Stomach smooth muscle (tissue), 2 donors: ENCODE measurements at regions not wholly inside any gene's neighbourhood (a gene's known extent, or its start where the extent isn't known, plus 50 kb on each side); places are given as distances from the start of the nearest gene placed in this dataset.

Experiments used
- H3K27ac ChIP-seq: one replicate; pipeline ENCODE4 v1.7.0; 2013; ENCODE audit warnings: mild to moderate bottlenecking, low read length, inconsistent platforms
- H3K27me3 ChIP-seq, 2 donors: one replicate each; pipeline ENCODE4 v1.7.0; 2013; ENCODE audit warnings: low read length in 2 of 2; ENCODE audit not compliant: insufficient read depth in 2 of 2, control insufficient read depth in 1 of 2
- H3K36me3 ChIP-seq, 2 donors: one replicate each; pipeline ENCODE4 v1.7.0; 2013; ENCODE audit warnings: low read length in 2 of 2; ENCODE audit not compliant: control insufficient read depth in 2 of 2, insufficient read depth in 2 of 2
- H3K4me1 ChIP-seq: one replicate; pipeline ENCODE4 v1.7.0; 2013; ENCODE audit warnings: low read length; ENCODE audit not compliant: control insufficient read depth, insufficient read depth
- H3K4me3 ChIP-seq, 2 donors: one replicate each; pipeline ENCODE4 v1.7.0; 2013; ENCODE audit warnings: low read length in 2 of 2
- H3K9ac ChIP-seq, 2 donors: one replicate each; pipeline ENCODE4 v1.7.0; 2013; ENCODE audit warnings: low read length in 2 of 2, mild to moderate bottlenecking in 1 of 2
- H3K9me3 ChIP-seq, 2 donors: one replicate each; pipeline ENCODE4 v1.7.0; 2013; ENCODE audit warnings: low read length in 2 of 2; ENCODE audit not compliant: control insufficient read depth in 2 of 2
- donor health status: healthy.
- donor health status: Pancreatic carcinoma.

- Histone ChIP-seq H3K4me1 (no peaks in the 10 kb centered on the region), H3K36me3 (no peaks in the 10 kb centered on the region), H3K9ac (no peak overlapping the region), H3K27ac (no peak overlapping the region), H3K27me3 (no peaks in the 10 kb centered on the region), H3K4me3 (no peak overlapping the region), H3K9me3 (no peaks in the 10 kb centered on the region)
Observed at GRCh38 chr7:10128748-10129147, 844.9 kb upstream of the PHF14 start.

DNA sequence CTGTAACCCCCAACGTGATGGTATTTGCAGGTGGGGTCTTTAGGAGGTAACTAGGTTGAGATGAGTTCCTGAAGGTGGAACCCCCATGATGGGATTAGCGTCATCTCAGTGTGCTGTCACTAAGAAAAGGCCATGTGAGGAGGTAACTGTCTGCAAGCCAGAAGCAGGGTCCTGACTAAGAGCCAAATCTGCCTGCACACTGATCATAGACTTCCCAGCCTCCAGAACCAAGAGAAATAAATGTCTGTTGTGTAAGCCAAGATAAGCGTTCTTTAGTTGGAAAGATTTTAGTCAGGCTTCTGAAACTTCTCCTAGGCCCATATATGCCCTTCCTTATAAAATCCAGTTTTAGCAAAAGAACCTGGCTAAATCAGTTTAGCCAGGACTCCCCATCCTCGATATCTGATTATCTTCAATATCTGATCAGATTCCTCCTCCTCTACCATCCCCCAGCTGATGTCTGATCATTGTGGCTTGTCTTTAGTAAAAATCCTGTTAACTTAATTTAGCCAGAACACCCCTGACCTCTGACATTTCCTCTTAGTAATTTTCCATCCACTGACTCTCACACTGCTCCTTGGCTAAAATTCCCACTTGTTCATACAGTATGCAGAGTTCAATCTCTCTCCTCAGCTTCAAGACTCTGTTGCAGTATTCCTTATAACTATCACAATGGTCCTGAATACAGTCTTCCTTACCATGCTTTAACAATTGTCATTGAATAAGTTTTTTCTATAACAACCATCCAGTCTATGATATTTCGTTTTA lies 835.4 kb upstream of the PHF14 start:
- no peaks in the 10 kb centered on the region for H3K9me3 ChIP-seq
- no peaks in the 10 kb centered on the region for H3K27me3 ChIP-seq
- no peaks in the 10 kb centered on the region for H3K4me1 ChIP-seq
- no peak overlapping the region for H3K27ac ChIP-seq
- H3K9ac ChIP-seq: no peak overlapping the region
- no peak overlapping the region for H3K4me3 ChIP-seq
- H3K36me3 ChIP-seq: no peaks in the 10 kb centered on the region

GRCh38 chr7:10146271-10146670 lies 827.4 kb upstream of the PHF14 start:
- Histone ChIP-seq H3K27me3 (no peaks in the 10 kb centered on the region), H3K4me1 (no peaks in the 10 kb centered on the region), H3K9ac (no peak overlapping the region), H3K9me3 (no peaks in the 10 kb centered on the region), H3K36me3 (no peaks in the 10 kb centered on the region), H3K27ac (no peak overlapping the region), H3K4me3 (no peak overlapping the region)

- Histone ChIP-seq H3K4me1 (no peaks in the 10 kb centered on the region), H3K4me3 (no peak overlapping the region), H3K9ac (no peak overlapping the region), H3K27ac (no peak overlapping the region), H3K27me3 (no peaks in the 10 kb centered on the region), H3K36me3 (no peaks in the 10 kb centered on the region), H3K9me3 (no peaks in the 10 kb centered on the region)
Observed at GRCh38 chr7:10156972-10157371, 816.7 kb upstream of the PHF14 start.

- H3K27ac ChIP-seq: no peak overlapping the region
- H3K4me1 ChIP-seq: no peaks in the 10 kb centered on the region
- H3K36me3 ChIP-seq: no peaks in the 10 kb centered on the region
- no peak overlapping the region for H3K9ac ChIP-seq
- no peaks in the 10 kb centered on the region for H3K9me3 ChIP-seq
- no peaks in the 10 kb centered on the region for H3K27me3 ChIP-seq
- H3K4me3 ChIP-seq: no peak overlapping the region
Observed at GRCh38 chr7:10181996-10182395, 791.7 kb upstream of the PHF14 start.

GRCh38 chr7:10192074-10192473 lies 781.6 kb upstream of the PHF14 start:
- H3K27ac ChIP-seq: no peak overlapping the region
- H3K36me3 ChIP-seq: no peaks in the 10 kb centered on the region
- H3K4me3 ChIP-seq: no peak overlapping the region
- H3K9ac ChIP-seq: no peak overlapping the region
- H3K27me3 ChIP-seq: no peaks in the 10 kb centered on the region
- H3K4me1 ChIP-seq: no peaks in the 10 kb centered on the region
- H3K9me3 ChIP-seq: no peaks in the 10 kb centered on the region

DNA sequence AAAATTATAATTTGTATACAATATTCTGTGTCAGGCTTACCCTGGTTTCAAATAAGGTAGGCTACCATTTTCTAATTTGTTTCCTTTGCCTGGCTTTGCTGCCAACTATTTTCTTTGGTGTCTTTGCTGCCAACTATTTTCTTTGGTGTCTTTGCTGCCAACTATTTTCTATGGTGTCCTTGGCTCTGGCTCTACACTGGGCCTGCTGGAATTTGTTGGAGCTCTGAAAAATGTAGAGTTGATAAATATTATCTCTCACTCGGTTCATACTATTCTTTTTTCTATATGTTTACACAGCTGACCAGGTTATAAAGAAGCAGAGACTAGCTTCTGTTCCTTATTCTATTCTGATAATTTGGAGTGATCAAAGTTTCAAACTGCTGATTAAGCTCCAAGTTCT lies 768.0 kb upstream of the PHF14 start:
- no peaks in the 10 kb centered on the region for H3K27me3 ChIP-seq
- H3K36me3 ChIP-seq: no peaks in the 10 kb centered on the region
- no peaks in the 10 kb centered on the region for H3K4me1 ChIP-seq
- H3K9me3 ChIP-seq: no peaks in the 10 kb centered on the region
- no peak overlapping the region for H3K4me3 ChIP-seq
- no peak overlapping the region for H3K9ac ChIP-seq
- H3K27ac ChIP-seq: no peak overlapping the region

GRCh38 chr7:10210000-10210399 lies 763.7 kb upstream of the PHF14 start:
- Histone ChIP-seq H3K9ac (no peak overlapping the region), H3K4me1 (no peaks in the 10 kb centered on the region), H3K27ac (no peak overlapping the region), H3K9me3 (peaks cover 0 to 3% of the 10 kb centered on the region in 2 donors), H3K36me3 (no peaks in the 10 kb centered on the region), H3K27me3 (no peaks in the 10 kb centered on the region), H3K4me3 (no peak overlapping the region)

DNA sequence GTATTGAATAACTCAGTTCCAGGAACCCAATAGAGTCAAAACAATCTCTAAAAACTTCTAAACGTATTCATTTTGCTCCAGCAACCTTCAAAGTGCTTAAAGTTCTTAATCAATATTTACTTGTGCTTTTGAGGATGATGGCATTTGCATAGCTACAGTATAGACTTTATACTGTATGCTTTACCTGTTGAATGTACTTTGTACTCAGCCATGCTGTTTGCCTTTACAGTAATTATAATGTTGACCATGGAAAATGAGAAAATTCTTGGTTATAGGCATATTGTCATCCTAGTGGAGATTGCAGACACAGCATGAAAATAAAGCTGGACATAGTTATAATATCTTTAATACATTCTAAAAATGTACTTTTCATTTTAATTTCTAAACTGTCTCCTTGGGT lies 762.7 kb upstream of the PHF14 start:
- H3K27me3 ChIP-seq: no peaks in the 10 kb centered on the region
- H3K9ac ChIP-seq: no peak overlapping the region
- peaks cover 0 to 3% of the 10 kb centered on the region in 2 donors for H3K9me3 ChIP-seq
- H3K4me3 ChIP-seq: no peak overlapping the region
- H3K36me3 ChIP-seq: no peaks in the 10 kb centered on the region
- H3K27ac ChIP-seq: no peak overlapping the region
- H3K4me1 ChIP-seq: no peaks in the 10 kb centered on the region

DNA sequence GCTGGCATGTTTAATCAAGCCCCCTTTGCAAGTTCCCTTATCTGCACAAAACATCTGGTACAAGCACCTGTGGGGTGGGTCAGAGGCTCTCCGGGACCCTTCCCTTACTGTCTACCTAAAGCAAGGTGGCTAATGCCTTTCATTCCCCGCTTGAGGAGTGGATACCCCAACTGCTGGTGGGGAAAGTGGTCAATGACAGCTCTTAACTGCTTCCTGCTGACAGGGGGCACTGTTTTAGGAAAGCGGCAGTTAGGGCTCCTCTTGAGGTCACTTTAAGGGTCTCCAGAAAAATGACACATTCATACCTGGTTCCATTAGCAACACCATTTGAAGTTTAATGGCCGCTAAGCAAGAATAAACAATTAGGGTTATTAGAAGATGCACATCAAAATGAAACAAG lies 761.8 kb upstream of the PHF14 start:
- no peaks in the 10 kb centered on the region for H3K36me3 ChIP-seq
- no peaks in the 10 kb centered on the region for H3K27me3 ChIP-seq
- peaks cover 0 to 3% of the 10 kb centered on the region in 2 donors for H3K9me3 ChIP-seq
- H3K4me3 ChIP-seq: no peak overlapping the region
- H3K27ac ChIP-seq: no peak overlapping the region
- H3K4me1 ChIP-seq: no peaks in the 10 kb centered on the region
- H3K9ac ChIP-seq: no peak overlapping the region

DNA sequence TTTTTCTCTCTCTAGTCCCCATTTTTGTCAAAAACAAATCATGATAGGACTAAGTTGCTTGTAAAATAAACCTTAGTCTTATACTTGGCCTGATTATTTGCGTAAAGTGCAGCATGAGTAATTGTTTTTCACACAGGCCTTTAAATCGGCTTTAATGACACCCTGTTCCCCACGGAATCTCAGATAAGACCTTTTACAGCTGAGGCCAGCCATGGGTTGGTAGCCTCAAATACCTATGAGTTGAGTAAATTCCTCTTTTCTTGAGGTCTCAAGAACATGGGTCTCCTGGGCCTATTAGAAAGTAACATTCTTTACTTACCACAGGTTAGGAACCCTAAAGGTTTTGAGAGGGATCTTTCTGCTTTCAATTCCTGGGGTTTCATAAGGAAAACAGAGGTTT lies 761.0 kb upstream of the PHF14 start:
- no peak overlapping the region for H3K27ac ChIP-seq
- H3K4me3 ChIP-seq: no peak overlapping the region
- no peaks in the 10 kb centered on the region for H3K4me1 ChIP-seq
- H3K36me3 ChIP-seq: no peaks in the 10 kb centered on the region
- H3K9ac ChIP-seq: no peak overlapping the region
- no peaks in the 10 kb centered on the region for H3K27me3 ChIP-seq
- peaks cover 0 to 3% of the 10 kb centered on the region in 2 donors for H3K9me3 ChIP-seq
